ENCODE measurements at regions not wholly inside any gene's neighbourhood (a gene's known extent, or its start where the extent isn't known, plus 50 kb on each side); places are given as distances from the start of the nearest gene placed in this dataset.

DNA sequence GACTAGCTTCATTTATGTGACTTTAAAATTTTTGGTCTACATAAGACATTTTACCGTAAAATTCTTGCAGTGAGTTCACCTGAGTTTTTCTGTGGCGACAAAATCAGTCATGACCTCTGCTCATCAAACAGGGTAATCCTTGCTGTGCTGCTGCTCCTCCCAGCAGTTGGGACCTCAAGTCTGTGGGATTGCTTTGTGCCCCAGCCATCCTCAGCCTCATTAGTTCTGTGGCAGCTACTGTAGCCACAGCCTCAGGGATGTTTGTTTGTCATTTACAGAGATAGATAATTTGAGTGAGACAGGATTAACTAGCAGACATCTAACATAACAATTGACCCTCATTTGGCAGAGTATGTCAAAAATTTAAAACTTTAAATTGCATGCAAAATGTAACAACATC, 357.0 kb downstream of the PCNX1 start:
- Histone ChIP-seq H3K79me1 (replicated peaks; ENCODE audit: low read length, poor library complexity, severe bottlenecking) (no peaks in the 10 kb centered on the region), H2BK5ac (ENCODE audit: low read depth, low read length, poor library complexity, severe bottlenecking) (no peak overlapping the region), H3K4me3 (ENCODE audit: insufficient read depth in 1 of 2, low read depth in 1 of 2, low read length in 2 of 2) (no peak overlapping the region), H4K91ac (ENCODE audit: low read length) (no peak overlapping the region), H3K27ac (ENCODE audit: low read length, poor library complexity, severe bottlenecking) (no peak overlapping the region), H2AFZ (ENCODE audit: low read depth, low read length) (no peak overlapping the region), H2BK120ac (ENCODE audit: low read depth, low read length) (no peak overlapping the region), H2BK12ac (ENCODE audit: low read length in 2 of 2) (no peak overlapping the region), H3K14ac (ENCODE audit: low read length in 2 of 2) (no peak overlapping the region), H3K27me3 (ENCODE audit: control insufficient read depth in 1 of 2, insufficient read depth in 1 of 2, low read length in 2 of 2) (no peaks in the 10 kb centered on the region), H3K18ac (ENCODE audit: low read depth in 1 of 2, low read length in 2 of 2) (no peak overlapping the region), H3K4me2 (ENCODE audit: low read length, poor library complexity, severe bottlenecking) (no peak overlapping the region), H2BK15ac (ENCODE audit: low read depth, poor library complexity, severe bottlenecking) (no peak overlapping the region), H3K4ac (ENCODE audit: low read depth in 1 of 2, low read length in 2 of 2) (no peak overlapping the region), H3K9ac (ENCODE audit: low read length) (no peak overlapping the region), H2AK5ac (ENCODE audit: low read length, severe bottlenecking) (no peak overlapping the region), H3K9me3 (ENCODE audit: control insufficient read depth, low read length) (peaks cover 11% of the 10 kb centered on the region), H3K23ac (ENCODE audit: low read length in 2 of 2) (no peak overlapping the region), H3K4me1 (ENCODE audit: control insufficient read depth, insufficient read depth, low read depth, low read length) (no peaks in the 10 kb centered on the region), H3K36me3 (ENCODE audit: control insufficient read depth in 1 of 2, insufficient read depth in 2 of 2, low read depth in 1 of 2, low read length in 2 of 2) (no peaks in the 10 kb centered on the region), H4K8ac (ENCODE audit: low read length) (no peak overlapping the region)
- DNase-seq: no peak
- 93% methylated on average over 2 of the region's 2 CpGs for WGBS

DNA sequence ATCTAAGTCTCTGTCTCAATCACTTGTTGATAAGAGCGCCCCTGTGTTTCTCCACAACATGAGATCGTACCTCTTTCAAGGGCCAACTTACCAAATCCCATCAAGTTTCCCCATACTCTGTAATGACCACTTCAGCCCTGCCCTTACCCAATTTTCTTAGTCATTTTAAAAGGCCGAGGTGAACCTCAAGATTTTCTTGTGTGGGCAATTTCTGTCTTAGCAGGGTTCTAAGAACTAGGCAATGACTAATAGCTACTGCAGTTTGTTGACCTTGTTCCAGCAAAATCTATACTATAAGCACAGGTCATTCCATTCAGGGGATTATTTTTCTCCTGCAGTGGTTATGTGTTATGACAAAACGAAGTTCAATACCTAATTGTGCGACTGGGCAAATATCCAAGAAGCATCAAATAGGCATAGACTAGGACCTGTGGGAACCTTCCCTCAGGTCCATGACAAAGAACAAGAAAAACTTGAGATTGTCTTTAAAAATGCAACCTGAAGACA, 359.8 kb downstream of the PCNX1 start:
- no peak overlapping the region for H2BK15ac ChIP-seq (ENCODE audit: low read depth, poor library complexity, severe bottlenecking)
- H3K14ac ChIP-seq (ENCODE audit: low read length in 2 of 2): no peak overlapping the region
- peak; percentile 49 for DNase-seq
- H3K4ac ChIP-seq (ENCODE audit: low read depth in 1 of 2, low read length in 2 of 2): no peak overlapping the region
- H2BK120ac ChIP-seq (ENCODE audit: low read depth, low read length): no peak overlapping the region
- no peaks in the 10 kb centered on the region for H3K4me1 ChIP-seq (ENCODE audit: control insufficient read depth, insufficient read depth, low read depth, low read length)
- no peak overlapping the region for H3K4me3 ChIP-seq (ENCODE audit: insufficient read depth in 1 of 2, low read depth in 1 of 2, low read length in 2 of 2)
- H3K23ac ChIP-seq (ENCODE audit: low read length in 2 of 2): no peak overlapping the region
- H3K9ac ChIP-seq (ENCODE audit: low read length): no peak overlapping the region
- H3K4me2 ChIP-seq (ENCODE audit: low read length, poor library complexity, severe bottlenecking): no peak overlapping the region
- no peak overlapping the region for H4K91ac ChIP-seq (ENCODE audit: low read length)
- no peaks in the 10 kb centered on the region for H3K79me1 ChIP-seq (replicated peaks; ENCODE audit: low read length, poor library complexity, severe bottlenecking)
- H2AFZ ChIP-seq (ENCODE audit: low read depth, low read length): no peak overlapping the region
- no peak overlapping the region for H4K8ac ChIP-seq (ENCODE audit: low read length)
- WGBS: 88% methylated on average over 4 of the region's 5 CpGs
- no peaks in the 10 kb centered on the region for H3K36me3 ChIP-seq (ENCODE audit: control insufficient read depth in 1 of 2, insufficient read depth in 2 of 2, low read depth in 1 of 2, low read length in 2 of 2)
- peaks cover 0 to 2% of the 10 kb centered on the region in 2 experiments for H3K27me3 ChIP-seq (ENCODE audit: control insufficient read depth in 1 of 2, insufficient read depth in 1 of 2, low read length in 2 of 2)
- no peak overlapping the region for H3K27ac ChIP-seq (ENCODE audit: low read length, poor library complexity, severe bottlenecking)
- H3K18ac ChIP-seq (ENCODE audit: low read depth in 1 of 2, low read length in 2 of 2): no peak overlapping the region
- no peak overlapping the region for H2AK5ac ChIP-seq (ENCODE audit: low read length, severe bottlenecking)
- H2BK12ac ChIP-seq (ENCODE audit: low read length in 2 of 2): no peak overlapping the region
- H3K9me3 ChIP-seq (ENCODE audit: control insufficient read depth, low read length): no peaks in the 10 kb centered on the region
- H2BK5ac ChIP-seq (ENCODE audit: low read depth, low read length, poor library complexity, severe bottlenecking): no peak overlapping the region

DNA sequence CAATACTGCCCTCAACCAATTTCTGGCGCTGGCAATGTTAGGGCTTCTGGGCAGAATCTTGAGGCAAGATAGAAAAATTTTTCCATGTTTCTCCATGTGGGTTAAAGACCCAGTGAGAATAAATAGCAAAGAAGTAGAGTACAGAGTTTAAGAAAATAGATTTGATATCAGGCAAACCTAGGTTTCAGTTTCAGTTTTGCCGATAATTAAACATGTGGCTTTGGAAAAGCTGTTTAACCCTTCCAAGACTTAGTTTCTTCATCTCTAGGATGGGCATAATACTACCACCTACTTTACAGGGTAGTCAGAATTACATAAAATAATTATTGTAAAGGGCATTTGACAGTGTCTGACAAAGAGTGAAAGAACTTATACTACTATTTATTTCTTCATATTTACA, 360.4 kb downstream of the PCNX1 start:
- no peak overlapping the region for H2BK12ac ChIP-seq (ENCODE audit: low read length in 2 of 2)
- H3K4ac ChIP-seq (ENCODE audit: low read depth in 1 of 2, low read length in 2 of 2): no peak overlapping the region
- H3K79me1 ChIP-seq (replicated peaks; ENCODE audit: low read length, poor library complexity, severe bottlenecking): no peaks in the 10 kb centered on the region
- H4K8ac ChIP-seq (ENCODE audit: low read length): no peak overlapping the region
- H3K18ac ChIP-seq (ENCODE audit: low read depth in 1 of 2, low read length in 2 of 2): no peak overlapping the region
- H3K4me1 ChIP-seq (ENCODE audit: control insufficient read depth, insufficient read depth, low read depth, low read length): no peaks in the 10 kb centered on the region
- H3K9me3 ChIP-seq (ENCODE audit: control insufficient read depth, low read length): no peaks in the 10 kb centered on the region
- H3K27me3 ChIP-seq (ENCODE audit: control insufficient read depth in 1 of 2, insufficient read depth in 1 of 2, low read length in 2 of 2): peaks cover 0 to 4% of the 10 kb centered on the region in 2 experiments
- peak overlapping the region in 1 of 2 experiments; percentile 39 for H3K4me3 ChIP-seq (ENCODE audit: insufficient read depth in 1 of 2, low read depth in 1 of 2, low read length in 2 of 2)
- WGBS: 100% methylated on average over 1 of the region's 2 CpGs
- no peak overlapping the region for H3K27ac ChIP-seq (ENCODE audit: low read length, poor library complexity, severe bottlenecking)
- no peak overlapping the region for H2BK15ac ChIP-seq (ENCODE audit: low read depth, poor library complexity, severe bottlenecking)
- H3K14ac ChIP-seq (ENCODE audit: low read length in 2 of 2): no peak overlapping the region
- no peak overlapping the region for H4K91ac ChIP-seq (ENCODE audit: low read length)
- H3K9ac ChIP-seq (ENCODE audit: low read length): peak overlapping the region; percentile 56
- H3K36me3 ChIP-seq (ENCODE audit: control insufficient read depth in 1 of 2, insufficient read depth in 2 of 2, low read depth in 1 of 2, low read length in 2 of 2): no peaks in the 10 kb centered on the region
- no peak overlapping the region for H2AK5ac ChIP-seq (ENCODE audit: low read length, severe bottlenecking)
- DNase-seq: peak; percentile 14
- H2AFZ ChIP-seq (ENCODE audit: low read depth, low read length): no peak overlapping the region
- H3K23ac ChIP-seq (ENCODE audit: low read length in 2 of 2): no peak overlapping the region
- no peak overlapping the region for H2BK5ac ChIP-seq (ENCODE audit: low read depth, low read length, poor library complexity, severe bottlenecking)
- H3K4me2 ChIP-seq (ENCODE audit: low read length, poor library complexity, severe bottlenecking): no peak overlapping the region
- H2BK120ac ChIP-seq (ENCODE audit: low read depth, low read length): no peak overlapping the region

DNA sequence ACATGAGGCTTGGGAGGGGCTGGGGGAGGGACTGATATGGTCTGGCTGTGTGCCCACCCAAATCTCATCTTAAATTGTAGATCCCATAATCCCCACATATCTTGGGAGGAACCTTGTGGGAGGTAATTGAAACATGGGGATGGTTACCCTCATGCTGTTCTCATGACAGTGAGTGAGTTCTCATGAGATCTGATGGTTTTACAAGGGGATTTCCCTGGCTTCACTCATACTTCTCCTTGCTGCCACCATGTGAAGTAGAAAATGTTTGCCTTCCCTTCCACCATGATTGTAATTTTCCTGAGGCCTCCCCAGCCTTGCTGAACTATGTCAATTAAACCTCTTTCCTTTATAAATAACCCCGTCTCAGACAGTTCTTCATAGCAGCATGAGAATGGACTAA, 362.9 kb downstream of the PCNX1 start:
- Histone ChIP-seq H2BK120ac (ENCODE audit: low read depth, low read length) (no peak overlapping the region), H3K4me3 (ENCODE audit: insufficient read depth in 1 of 2, low read depth in 1 of 2, low read length in 2 of 2) (no peak overlapping the region), H3K14ac (ENCODE audit: low read length in 2 of 2) (no peak overlapping the region), H2BK5ac (ENCODE audit: low read depth, low read length, poor library complexity, severe bottlenecking) (no peak overlapping the region), H3K27ac (ENCODE audit: low read length, poor library complexity, severe bottlenecking) (no peak overlapping the region), H3K79me1 (replicated peaks; ENCODE audit: low read length, poor library complexity, severe bottlenecking) (no peaks in the 10 kb centered on the region), H3K36me3 (ENCODE audit: control insufficient read depth in 1 of 2, insufficient read depth in 2 of 2, low read depth in 1 of 2, low read length in 2 of 2) (no peaks in the 10 kb centered on the region), H3K27me3 (ENCODE audit: control insufficient read depth in 1 of 2, insufficient read depth in 1 of 2, low read length in 2 of 2) (peaks cover 0 to 4% of the 10 kb centered on the region in 2 experiments), H3K4me2 (ENCODE audit: low read length, poor library complexity, severe bottlenecking) (no peak overlapping the region), H3K9ac (ENCODE audit: low read length) (no peak overlapping the region), H3K18ac (ENCODE audit: low read depth in 1 of 2, low read length in 2 of 2) (no peak overlapping the region), H3K4me1 (ENCODE audit: control insufficient read depth, insufficient read depth, low read depth, low read length) (no peaks in the 10 kb centered on the region), H2BK15ac (ENCODE audit: low read depth, poor library complexity, severe bottlenecking) (no peak overlapping the region), H2AFZ (ENCODE audit: low read depth, low read length) (no peak overlapping the region), H4K8ac (ENCODE audit: low read length) (no peak overlapping the region), H3K23ac (ENCODE audit: low read length in 2 of 2) (no peak overlapping the region), H2AK5ac (ENCODE audit: low read length, severe bottlenecking) (no peak overlapping the region), H3K9me3 (ENCODE audit: control insufficient read depth, low read length) (no peaks in the 10 kb centered on the region), H4K91ac (ENCODE audit: low read length) (no peak overlapping the region), H3K4ac (ENCODE audit: low read depth in 1 of 2, low read length in 2 of 2) (no peak overlapping the region), H2BK12ac (ENCODE audit: low read length in 2 of 2) (no peak overlapping the region)
- no peak for DNase-seq
- WGBS: 89% methylated on average over 1 of the region's 1 CpG

Measured in mesenchymal stem cell (in vitro differentiated cells and primary cell).